ENCODE measurements at regions not wholly inside any gene's neighbourhood (a gene's known extent, or its start where the extent isn't known, plus 50 kb on each side); places are given as distances from the start of the nearest gene placed in this dataset.

GRCh38 chr1:34450325-34450724, 273.6 kb downstream of the C1orf94 start:
- TF ChIP-seq POLR2A (IDR thresholded peaks at IDR 0.05) (no peak), CTCF (IDR thresholded peaks at IDR 0.05) (no peak)

GRCh38 chr1:34452451-34452850, 275.7 kb downstream of the C1orf94 start:
- intact Hi-C loops (cut with DNase I), result no loop called here
- Histone ChIP-seq H3K36me3 (no peaks in the 10 kb centered on the region), H3K4me1 (no peaks in the 10 kb centered on the region), H3K4me3 (replicated peaks in 1 of 3) (no peak overlapping the region), H3K27me3 (no peaks in the 10 kb centered on the region), H3K9me3 (no peaks in the 10 kb centered on the region), H3K27ac (no peak overlapping the region)
- no peak for TF ChIP-seq POLR2A (IDR thresholded peaks at IDR 0.05)
- TF ChIP-seq CTCF (IDR thresholded peaks at IDR 0.05), result no peak
- no peak for DNase-seq
- 76 to 89% methylated on average over 2 of the region's 2 CpGs for WGBS, 2 donors

More at GRCh38 chr1:34450325-34450724, 273.6 kb downstream of the C1orf94 start:
- no peaks in the 10 kb centered on the region for H3K4me1 ChIP-seq
- H3K36me3 ChIP-seq, result no peaks in the 10 kb centered on the region
- no peaks in the 10 kb centered on the region for H3K27me3 ChIP-seq
- WGBS, 2 donors, result 95% methylated on average over 3 of the region's 3 CpGs
- intact Hi-C loops (cut with DNase I), result no loop called here
- H3K4me3 ChIP-seq (replicated peaks in 1 of 3), result no peak overlapping the region
- no peaks in the 10 kb centered on the region for H3K9me3 ChIP-seq
- DNase-seq, result no peak
- no peak overlapping the region for H3K27ac ChIP-seq

GRCh38 chr1:34455121-34455520, 278.4 kb downstream of the C1orf94 start:
- TF ChIP-seq CTCF (IDR thresholded peaks at IDR 0.05) (no peak), POLR2A (IDR thresholded peaks at IDR 0.05) (no peak)
- Histone ChIP-seq H3K4me3 (replicated peaks in 1 of 3) (no peak overlapping the region), H3K27ac (no peak overlapping the region), H3K4me1 (peaks cover 0 to 10% of the 10 kb centered on the region in 2 donors), H3K36me3 (no peaks in the 10 kb centered on the region), H3K27me3 (no peaks in the 10 kb centered on the region), H3K9me3 (no peaks in the 10 kb centered on the region)
- intact Hi-C loops (cut with DNase I), result no loop called here
- no peak for DNase-seq
- WGBS, 2 donors, result 86 to 87% methylated on average over 7 of the region's 7 CpGs

GRCh38 chr1:34460193-34460592, 283.5 kb downstream of the C1orf94 start:
- intact Hi-C loops (cut with DNase I), result no loop called here
- no peak overlapping the region for H3K4me3 ChIP-seq (replicated peaks in 1 of 3)
- peaks cover 0 to 10% of the 10 kb centered on the region in 2 donors for H3K4me1 ChIP-seq
- no peaks in the 10 kb centered on the region for H3K27me3 ChIP-seq
- DNase-seq, result peak; percentile 6 to 29
- H3K36me3 ChIP-seq, result no peaks in the 10 kb centered on the region
- no peak overlapping the region for H3K27ac ChIP-seq
- WGBS, 2 donors, result 60 to 70% methylated on average over 5 to 6 of the region's 6 CpGs
- peak in 2 of 6 experiments; percentile 22 to 41 for TF ChIP-seq CTCF (IDR thresholded peaks at IDR 0.05)
- TF ChIP-seq POLR2A (IDR thresholded peaks at IDR 0.05), result no peak
- H3K9me3 ChIP-seq, result no peaks in the 10 kb centered on the region

- Histone ChIP-seq H3K4me1 (no peaks in the 10 kb centered on the region), H3K4me3 (replicated peaks in 1 of 3) (no peak overlapping the region), H3K36me3 (no peaks in the 10 kb centered on the region), H3K9me3 (no peaks in the 10 kb centered on the region), H3K27me3 (no peaks in the 10 kb centered on the region), H3K27ac (no peak overlapping the region)
- intact Hi-C loops (cut with DNase I), result no loop called here
- 53% methylated on average over 6 of the region's 6 CpGs for WGBS, 2 donors
- no peak for TF ChIP-seq CTCF (IDR thresholded peaks at IDR 0.05)
- no peak for DNase-seq
These were observed 284.4 kb upstream of the GJB5 start for GRCh38 chr1:34470401-34470800.

Measured in thyroid gland (tissue), 4 donors.